ENCODE measurements at regions not wholly inside any gene's neighbourhood (a gene's known extent, or its start where the extent isn't known, plus 50 kb on each side); places are given as distances from the start of the nearest gene placed in this dataset.
A peak's percentile ranks its signal among the peaks of the same experiment; 100 is the strongest.

GRCh38 chr12:115457798-115458197, 773.8 kb upstream of the TBX3 start:
- TF ChIP-seq GATA3 (IDR thresholded peaks at IDR 0.05; ENCODE audit: low read depth, low read length) (no peak), GATA2 (IDR thresholded peaks at IDR 0.05; ENCODE audit: low read depth, low read length) (no peak)

- no peak for TF ChIP-seq GATA2 (IDR thresholded peaks at IDR 0.05; ENCODE audit: low read depth, low read length)
- no peak for TF ChIP-seq GATA3 (IDR thresholded peaks at IDR 0.05; ENCODE audit: low read depth, low read length)
These were observed 773.1 kb upstream of the TBX3 start for GRCh38 chr12:115456946-115457689.

DNA sequence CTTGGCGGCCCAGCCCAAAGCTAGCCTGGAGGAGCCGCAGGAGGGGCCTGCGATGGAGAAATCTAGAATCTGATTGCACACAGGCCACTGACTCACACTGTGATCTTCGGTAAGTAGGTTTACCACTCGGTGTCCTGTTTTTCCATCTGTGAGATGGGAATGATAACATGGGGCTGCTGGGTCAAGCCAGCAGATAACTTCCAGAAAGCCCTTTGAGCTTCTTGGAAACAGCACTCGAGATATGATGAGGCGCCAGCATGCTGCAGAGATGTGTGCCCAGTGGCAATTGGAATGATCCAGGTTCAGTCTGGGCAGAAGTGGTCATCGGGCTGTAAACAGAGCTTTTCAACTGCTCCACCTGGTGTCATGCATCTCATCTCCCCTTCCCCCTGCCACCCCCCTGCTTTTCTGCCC, 771.3 kb upstream of the TBX3 start:
- TF ChIP-seq GATA2 (IDR thresholded peaks at IDR 0.05; ENCODE audit: low read depth, low read length): peak; percentile 100
- TF ChIP-seq GATA3 (IDR thresholded peaks at IDR 0.05; ENCODE audit: low read depth, low read length): peak; percentile 99

DNA sequence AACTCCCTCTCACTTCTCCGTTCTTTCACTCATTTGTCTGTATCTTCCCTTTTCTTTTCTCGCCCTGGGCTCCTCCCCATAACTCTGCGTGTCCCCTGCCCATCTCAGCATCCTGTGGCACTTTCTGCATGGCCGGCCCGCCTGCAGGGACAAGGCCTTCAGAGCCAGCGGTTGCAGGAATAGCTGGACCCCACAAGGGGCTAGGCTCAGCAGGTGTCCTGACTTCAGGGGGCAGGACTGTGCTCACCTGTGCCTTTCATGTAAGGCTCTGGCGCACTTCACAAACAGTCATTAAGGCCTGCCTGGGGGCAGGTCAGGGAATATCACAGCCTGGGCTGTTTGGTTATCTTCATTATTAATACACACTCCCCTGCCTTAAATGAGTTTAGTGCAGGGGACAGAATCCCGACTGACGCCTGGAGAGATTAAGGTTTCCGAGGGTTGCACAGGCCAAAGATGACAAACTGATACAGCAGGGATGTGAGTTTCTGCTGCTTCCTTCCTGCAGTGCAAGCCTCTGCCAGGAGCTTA, 768.8 kb upstream of the TBX3 start:
- peak; percentile 95 for TF ChIP-seq GATA2 (IDR thresholded peaks at IDR 0.05; ENCODE audit: low read depth, low read length)
- peak; percentile 72; the same call in 1 of the 2 replicates for TF ChIP-seq GATA3 (IDR thresholded peaks at IDR 0.05; ENCODE audit: low read depth, low read length)

GRCh38 chr12:115451780-115452736, 768.1 kb upstream of the TBX3 start:
- TF ChIP-seq GATA3 (IDR thresholded peaks at IDR 0.05; ENCODE audit: low read depth, low read length): no peak
- TF ChIP-seq GATA2 (IDR thresholded peaks at IDR 0.05; ENCODE audit: low read depth, low read length): 0 out of 2 replicates have a peak, but pooled peaks have one; percentile 24

DNA sequence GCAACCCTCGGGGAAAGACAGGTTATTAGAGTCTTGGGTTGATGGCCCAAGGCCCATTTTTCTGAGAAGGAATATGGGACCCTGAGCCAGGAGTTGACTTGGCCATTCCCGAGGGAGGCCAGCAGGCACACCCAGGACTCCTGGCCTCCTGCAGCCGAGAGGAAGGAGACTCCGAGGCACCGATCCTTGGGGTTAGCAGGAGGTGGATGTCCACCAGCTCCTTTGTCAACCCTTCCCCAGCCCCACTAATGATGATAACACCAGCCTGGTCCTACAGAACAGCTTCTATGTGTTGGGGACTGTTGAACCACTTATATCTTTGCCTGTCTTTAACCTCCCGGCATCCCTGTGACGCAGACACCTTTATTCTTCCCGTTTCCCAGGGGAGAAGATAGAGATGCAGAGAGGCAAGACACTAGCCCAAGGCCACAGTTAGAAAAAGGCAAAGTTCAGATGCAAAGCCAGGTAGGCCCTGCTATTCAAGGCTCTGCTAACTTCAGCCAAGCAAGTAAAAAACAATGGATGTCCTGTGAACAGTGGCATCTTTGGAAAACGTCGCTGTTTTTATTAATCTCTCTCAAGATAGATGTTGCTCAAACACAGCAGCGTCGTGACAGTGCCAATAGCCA, 767.3 kb upstream of the TBX3 start:
- TF ChIP-seq GATA2 (IDR thresholded peaks at IDR 0.05; ENCODE audit: low read depth, low read length): no peak
- no peak for TF ChIP-seq GATA3 (IDR thresholded peaks at IDR 0.05; ENCODE audit: low read depth, low read length)

- TF ChIP-seq GATA3 (IDR thresholded peaks at IDR 0.05; ENCODE audit: low read depth, low read length) (no peak), GATA2 (IDR thresholded peaks at IDR 0.05; ENCODE audit: low read depth, low read length) (no peak)
These were observed 766.7 kb upstream of the TBX3 start for GRCh38 chr12:115450710-115451109.

GRCh38 chr12:115450017-115450416, 766.0 kb upstream of the TBX3 start:
- TF ChIP-seq GATA2 (IDR thresholded peaks at IDR 0.05; ENCODE audit: low read depth, low read length) (no peak), GATA3 (IDR thresholded peaks at IDR 0.05; ENCODE audit: low read depth, low read length) (no peak)

GRCh38 chr12:115449526-115449925, 765.6 kb upstream of the TBX3 start:
- no peak for TF ChIP-seq GATA2 (IDR thresholded peaks at IDR 0.05; ENCODE audit: low read depth, low read length)
- no peak for TF ChIP-seq GATA3 (IDR thresholded peaks at IDR 0.05; ENCODE audit: low read depth, low read length)

- TF ChIP-seq GATA3 (IDR thresholded peaks at IDR 0.05; ENCODE audit: low read depth, low read length): no peak
These were observed 760.4 kb upstream of the TBX3 start for GRCh38 chr12:115444346-115444745.

GRCh38 chr12:115443351-115443938, 759.5 kb upstream of the TBX3 start:
- TF ChIP-seq GATA3 (IDR thresholded peaks at IDR 0.05; ENCODE audit: low read depth, low read length) (no peak), GATA2 (IDR thresholded peaks at IDR 0.05; ENCODE audit: low read depth, low read length) (no peak)

- TF ChIP-seq GATA2 (IDR thresholded peaks at IDR 0.05; ENCODE audit: low read depth, low read length) (no peak), GATA3 (IDR thresholded peaks at IDR 0.05; ENCODE audit: low read depth, low read length) (no peak)
These were observed 756.5 kb upstream of the TBX3 start for GRCh38 chr12:115440438-115440837.

DNA sequence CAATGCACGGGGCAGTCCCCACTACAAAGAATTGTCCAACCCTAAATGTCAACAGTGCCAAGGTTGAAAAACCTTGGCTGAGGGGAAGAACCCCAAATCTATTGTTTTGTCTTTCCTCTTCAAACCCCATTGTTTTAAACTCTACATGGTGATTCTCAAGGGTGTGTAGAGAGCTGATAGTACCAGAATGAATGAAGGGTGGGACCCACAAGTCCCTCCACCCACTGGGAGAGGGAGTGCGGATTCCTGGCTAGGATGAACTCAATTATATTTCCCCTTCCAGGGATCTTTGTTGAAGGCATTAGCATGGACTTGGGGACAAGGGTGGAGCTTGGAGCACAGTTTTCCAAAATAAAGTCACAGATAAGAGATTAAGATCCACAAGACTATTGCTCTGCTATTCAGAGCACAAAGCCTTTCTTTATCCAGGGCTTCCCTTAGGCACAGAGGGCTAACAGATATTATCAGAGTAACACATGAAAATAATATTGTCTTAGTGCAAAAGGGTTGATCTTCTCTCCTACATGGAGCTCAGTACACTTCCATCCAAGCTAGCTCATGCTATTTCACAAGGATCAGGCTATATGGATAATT, 755.1 kb upstream of the TBX3 start:
- TF ChIP-seq GATA3 (IDR thresholded peaks at IDR 0.05; ENCODE audit: low read depth, low read length): no peak
- no peak for TF ChIP-seq GATA2 (IDR thresholded peaks at IDR 0.05; ENCODE audit: low read depth, low read length)
